ENCODE measurements at regions not wholly inside any gene's neighbourhood (a gene's known extent, or its start where the extent isn't known, plus 50 kb on each side); places are given as distances from the start of the nearest gene placed in this dataset.

DNA sequence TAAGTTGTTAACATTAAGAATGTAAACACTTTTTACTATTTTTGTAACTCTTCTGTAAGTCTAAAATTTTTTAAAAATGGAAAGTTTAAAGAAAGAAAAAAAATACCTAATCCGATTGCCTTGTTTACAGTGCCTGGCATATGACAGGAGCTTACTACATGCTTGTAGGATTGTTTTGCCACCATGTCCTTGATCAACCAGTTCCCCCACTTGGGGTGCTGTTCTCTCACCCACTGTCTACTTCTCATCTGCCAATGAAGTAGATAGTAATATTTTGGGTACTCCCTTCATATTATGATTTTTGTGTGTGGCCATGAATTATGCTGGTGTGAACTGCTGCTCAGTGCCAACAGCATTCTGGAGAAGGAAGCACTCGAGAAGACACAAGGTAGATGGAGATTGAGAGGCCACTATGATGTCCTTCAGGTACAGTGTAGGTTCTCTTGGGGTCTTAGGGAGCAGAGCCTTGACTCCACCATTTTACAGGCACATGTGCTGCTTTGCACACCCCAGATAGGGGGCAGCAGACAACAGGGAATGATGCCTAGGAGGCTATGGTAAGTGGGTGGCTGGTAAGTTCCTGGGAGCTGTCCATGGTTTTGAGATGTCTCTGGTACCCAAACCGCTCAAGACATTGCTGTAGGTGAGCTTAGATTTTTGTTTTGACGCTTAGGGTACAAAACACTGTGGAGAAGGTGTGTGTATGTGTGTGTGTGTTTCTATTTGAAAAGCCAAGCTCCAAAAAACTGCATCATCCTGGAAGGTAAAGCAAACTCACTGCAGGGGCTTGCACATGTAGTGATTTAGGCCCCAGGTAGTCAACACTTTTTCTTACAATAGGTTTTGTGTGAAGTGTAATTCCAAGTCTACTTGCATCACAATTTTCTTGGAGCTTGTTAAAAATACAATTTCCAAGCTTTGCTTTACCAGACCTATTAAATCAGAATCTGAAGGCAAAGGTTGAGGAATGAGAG lies 494.5 kb upstream of the LARGE1 start (continued):
- no peak for TF ChIP-seq SNAPC4 (CRISPR knock-in tag; IDR thresholded peaks at IDR 0.05)
- TF ChIP-seq CBFB (CRISPR knock-in tag; IDR thresholded peaks at IDR 0.05), result no peak
- no peak for TF ChIP-seq HNF4G (IDR thresholded peaks at IDR 0.05; ENCODE audit: borderline replicate concordance, low read depth, low read length)
- no peak for TF ChIP-seq HNF4G (CRISPR knock-in tag; IDR thresholded peaks at IDR 0.05; ENCODE audit: borderline replicate concordance, low read depth)
- 0 out of 2 replicates have a peak, but pooled peaks have one; percentile 44 for TF ChIP-seq ZNF772 (CRISPR knock-in tag; IDR thresholded peaks at IDR 0.05)
- TF ChIP-seq MED1 (CRISPR knock-in tag; IDR thresholded peaks at IDR 0.05), result no peak
- TF ChIP-seq, protein P1, sequence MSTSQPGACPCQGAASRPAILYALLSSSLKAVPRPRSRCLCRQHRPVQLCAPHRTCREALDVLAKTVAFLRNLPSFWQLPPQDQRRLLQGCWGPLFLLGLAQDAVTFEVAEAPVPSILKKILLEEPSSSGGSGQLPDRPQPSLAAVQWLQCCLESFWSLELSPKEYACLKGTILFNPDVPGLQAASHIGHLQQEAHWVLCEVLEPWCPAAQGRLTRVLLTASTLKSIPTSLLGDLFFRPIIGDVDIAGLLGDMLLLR (CRISPR knock-in tag; IDR thresholded peaks at IDR 0.05), result 0 out of 2 replicates have a peak, but pooled peaks have one; percentile 44
- TF ChIP-seq NBN (conservative IDR thresholded peaks at IDR 0.05), result no peak
- no peak for TF ChIP-seq GPN1 (CRISPR knock-in tag; IDR thresholded peaks at IDR 0.05; ENCODE audit: borderline replicate concordance)
- no peak for TF ChIP-seq XBP1 (CRISPR knock-in tag; IDR thresholded peaks at IDR 0.05)
- TF ChIP-seq ZNF773 (CRISPR knock-in tag; IDR thresholded peaks at IDR 0.05; ENCODE audit: borderline replicate concordance), result no peak
- TF ChIP-seq ZNF761 (CRISPR knock-in tag; conservative IDR thresholded peaks at IDR 0.05), result no peak
- no peak for TF ChIP-seq ZNF24 (IDR thresholded peaks at IDR 0.05)
- no peak for TF ChIP-seq ZNF326 (CRISPR knock-in tag; IDR thresholded peaks at IDR 0.05; ENCODE audit: borderline replicate concordance)
- no peak; the same call in 1 of the 2 replicates for TF ChIP-seq ZNF446 (CRISPR knock-in tag; IDR thresholded peaks at IDR 0.05)
- no peak for TF ChIP-seq FOXA1 (IDR thresholded peaks at IDR 0.05)
- no peak for TF ChIP-seq FOXA1 (CRISPR knock-in tag; IDR thresholded peaks at IDR 0.05)
- no peak for TF ChIP-seq ZNF883 (CRISPR knock-in tag; IDR thresholded peaks at IDR 0.05; ENCODE audit: not compliant biosample characterization)
- no peak for TF ChIP-seq KDM6A (CRISPR knock-in tag; IDR thresholded peaks at IDR 0.05; ENCODE audit: low read depth)
- 0 out of 2 replicates have a peak, but pooled peaks have one; percentile 37 for TF ChIP-seq ZMYM4 (CRISPR knock-in tag; IDR thresholded peaks at IDR 0.05)
- TF ChIP-seq, protein P2, sequence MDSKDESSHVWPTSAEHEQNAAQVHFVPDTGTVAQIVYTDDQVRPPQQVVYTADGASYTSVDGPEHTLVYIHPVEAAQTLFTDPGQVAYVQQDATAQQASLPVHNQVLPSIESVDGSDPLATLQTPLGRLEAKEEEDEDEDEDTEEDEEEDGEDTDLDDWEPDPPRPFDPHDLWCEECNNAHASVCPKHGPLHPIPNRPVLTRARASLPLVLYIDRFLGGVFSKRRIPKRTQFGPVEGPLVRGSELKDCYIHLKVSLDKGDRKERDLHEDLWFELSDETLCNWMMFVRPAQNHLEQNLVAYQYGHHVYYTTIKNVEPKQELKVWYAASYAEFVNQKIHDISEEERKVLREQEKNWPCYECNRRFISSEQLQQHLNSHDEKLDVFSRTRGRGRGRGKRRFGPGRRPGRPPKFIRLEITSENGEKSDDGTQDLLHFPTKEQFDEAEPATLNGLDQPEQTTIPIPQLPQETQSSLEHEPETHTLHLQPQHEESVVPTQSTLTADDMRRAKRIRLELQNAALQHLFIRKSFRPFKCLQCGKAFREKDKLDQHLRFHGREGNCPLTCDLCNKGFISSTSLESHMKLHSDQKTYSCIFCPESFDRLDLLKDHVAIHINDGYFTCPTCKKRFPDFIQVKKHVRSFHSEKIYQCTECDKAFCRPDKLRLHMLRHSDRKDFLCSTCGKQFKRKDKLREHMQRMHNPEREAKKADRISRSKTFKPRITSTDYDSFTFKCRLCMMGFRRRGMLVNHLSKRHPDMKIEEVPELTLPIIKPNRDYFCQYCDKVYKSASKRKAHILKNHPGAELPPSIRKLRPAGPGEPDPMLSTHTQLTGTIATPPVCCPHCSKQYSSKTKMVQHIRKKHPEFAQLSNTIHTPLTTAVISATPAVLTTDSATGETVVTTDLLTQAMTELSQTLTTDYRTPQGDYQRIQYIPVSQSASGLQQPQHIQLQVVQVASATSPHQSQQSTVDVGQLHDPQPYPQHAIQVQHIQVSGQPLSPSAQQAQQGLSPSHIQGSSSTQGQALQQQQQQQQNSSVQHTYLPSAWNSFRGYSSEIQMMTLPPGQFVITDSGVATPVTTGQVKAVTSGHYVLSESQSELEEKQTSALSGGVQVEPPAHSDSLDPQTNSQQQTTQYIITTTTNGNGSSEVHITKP (CRISPR knock-in tag; IDR thresholded peaks at IDR 0.05; ENCODE audit: low read depth), result 0 out of 2 replicates have a peak, but pooled peaks have one; percentile 39
- no peak for TF ChIP-seq ZNF549 (CRISPR knock-in tag; IDR thresholded peaks at IDR 0.05)

Data from HepG2 (cell line).